ENCODE measurements at regions not wholly inside any gene's neighbourhood (a gene's known extent, or its start where the extent isn't known, plus 50 kb on each side); places are given as distances from the start of the nearest gene placed in this dataset.

- TF ChIP-seq POLR2A (IDR thresholded peaks at IDR 0.05), result no peak
- no peak for TF ChIP-seq CTCF (IDR thresholded peaks at IDR 0.05)
Observed at GRCh38 chr4:187128222-187128621, 404.6 kb upstream of the FAT1 start.

Data from transverse colon (tissue), 3 donors.